HCT116 (cell line): ENCODE measurements at regions not wholly inside any gene's neighbourhood (a gene's known extent, or its start where the extent isn't known, plus 50 kb on each side); places are given as distances from the start of the nearest gene placed in this dataset.

Source experiments
- ATAC-seq: fragments of 200-7000 bp; cut with Tn5 transposase; 2 replicates; pipeline ENCODE4 v1.9.1; 2020; ENCODE audit warnings: mild to moderate bottlenecking, moderate library complexity
- BruUV-seq: library from RNA; stranded (reverse); fragments of 400-500 nt; replicated peaks from 2 replicates; lab custom pipeline; 2021; lab: Mats Ljungman, UMichigan
- CTCF ChIA-PET: fragments of 300-600 bp; sonication (Branson Sonifier 250); formaldehyde crosslinking; loops from one replicate; lab custom pipeline; 2021; ENCODE audit warnings: antibody characterized with exemption; lab: Charles Lee
- POLR2A ChIA-PET: fragments of 300-600, 350-600 bp; sonication (Branson Sonifier 250); formaldehyde crosslinking; loops from one replicate; lab custom pipeline; 2021; ENCODE audit warnings: antibody characterized with exemption; lab: Charles Lee
- RAD21 ChIA-PET, 2 experiments: fragments of 300-600 bp; sonication (Branson Sonifier 250); formaldehyde crosslinking; loops; one replicate each; lab custom pipeline; 2023; ENCODE audit warnings: low total read pairs in 2 of 2; ENCODE audit not compliant: uncharacterized antibody in 2 of 2, unreplicated experiment in 2 of 2, low non-redundant PET in 1 of 2; lab: Charles Lee
- DNase-seq: peaks from one replicate; pipeline ENCODE4 v3.0.0-alpha.2; 2010; ENCODE audit warnings: low read depth, low spot score
- H2AFZ ChIP-seq: fragments of 200-600 bp; shearing (Covaris generic), sonication (generic); 2 replicates; pipeline ENCODE4 v1.6.1; 2017; ENCODE audit warnings: low read depth, mixed run types, mixed read lengths, antibody characterized with exemption, low read length; ENCODE audit not compliant: poor library complexity, severe bottlenecking
- H3K27ac ChIP-seq: 2 replicates; pipeline ENCODE4 v1.5.1; 2012; ENCODE audit warnings: low read depth, low read length
- H3K27me3 ChIP-seq: fragments of 200-600 bp; sonication (generic); 2 replicates; pipeline ENCODE4 v1.6.1; 2016; ENCODE audit warnings: mixed run types, low read length, mixed read lengths; ENCODE audit not compliant: insufficient read depth
- H3K36me3 ChIP-seq, 2 experiments: fragments of 200-500 bp in 1 of 2; fragments of 200-600 bp in 1 of 2; sonication (Bioruptor generic) in 1 of 2; sonication (generic) in 1 of 2; 2 replicates each; pipeline versions ENCODE4 v1.5.1 to v1.6.1; 2014 to 2016; ENCODE audit warnings: low read length in 2 of 2, inconsistent platforms in 1 of 2, mixed read lengths in 1 of 2, mixed run types in 1 of 2; ENCODE audit not compliant: insufficient read depth in 2 of 2, control insufficient read depth in 1 of 2
- H3K4me1 ChIP-seq, 2 experiments: fragments of 200-600 bp in 1 of 2; sonication (generic) in 1 of 2; 2 replicates each; pipeline versions ENCODE4 v1.5.1 to v1.6.1; 2012 to 2017; ENCODE audit warnings: low read length in 2 of 2, inconsistent platforms in 1 of 2, mild to moderate bottlenecking in 1 of 2, mixed read lengths in 1 of 2, mixed run types in 1 of 2, moderate library complexity in 1 of 2; ENCODE audit not compliant: insufficient read depth in 2 of 2, control insufficient read depth in 1 of 2
- H3K4me2 ChIP-seq: fragments of 200-600 bp; sonication (generic); 2 replicates; pipeline ENCODE4 v1.6.1; 2017; ENCODE audit warnings: mixed run types, low read length, mixed read lengths
- H3K4me3 ChIP-seq, 2 experiments: fragments of 200-600 bp in 1 of 2; sonication (generic) in 1 of 2; replicated peaks in 1 of 2; 2 replicates each; pipeline ENCODE4 v1.5.1; 2011 to 2016; ENCODE audit warnings: low read length in 2 of 2, control low read depth in 1 of 2, low read depth in 1 of 2, mild to moderate bottlenecking in 1 of 2, mixed read lengths in 1 of 2, mixed run types in 1 of 2
- H3K79me2 ChIP-seq: fragments of 200-600 bp; sonication (generic); 2 replicates; pipeline ENCODE4 v1.6.1; 2017; ENCODE audit warnings: mild to moderate bottlenecking, mixed run types, low read length, moderate library complexity, mixed read lengths; ENCODE audit not compliant: insufficient read depth
- H3K9ac ChIP-seq: fragments of 200-600 bp; sonication (generic); 2 replicates; pipeline ENCODE4 v1.6.1; 2016; ENCODE audit warnings: low read length, mixed read lengths
- H3K9me2 ChIP-seq: fragments of 200-600 bp; sonication (generic), shearing (Covaris generic); 2 replicates; pipeline ENCODE4 v1.6.1; 2017; ENCODE audit warnings: mixed run types, mild to moderate bottlenecking, moderate library complexity; ENCODE audit not compliant: insufficient read depth
- H3K9me3 ChIP-seq, 2 experiments: fragments of 200-500 bp in 1 of 2; fragments of 200-600 bp in 1 of 2; sonication (Bioruptor generic) in 1 of 2; sonication (generic) in 1 of 2; 2 replicates each; pipeline ENCODE4 v1.6.1; 2014 to 2017; ENCODE audit warnings: low read length in 2 of 2, mixed read lengths in 2 of 2, inconsistent platforms in 1 of 2, low read depth in 1 of 2, mild to moderate bottlenecking in 1 of 2, mixed run types in 1 of 2, moderate library complexity in 1 of 2; ENCODE audit not compliant: control insufficient read depth in 1 of 2, insufficient read depth in 1 of 2
- H4K20me1 ChIP-seq: fragments of 200-600 bp; sonication (generic), shearing (Covaris generic); 2 replicates; pipeline ENCODE4 v1.6.1; 2017; ENCODE audit warnings: mixed run types, mild to moderate bottlenecking, moderate library complexity; ENCODE audit not compliant: insufficient read depth
- CBX3 ChIP-seq: IDR thresholded peaks from 2 replicates; pipeline ENCODE4 v1.6.1; 2012; ENCODE audit warnings: low read depth
- CEBPB ChIP-seq: IDR thresholded peaks from 2 replicates; pipeline ENCODE4 v1.6.1; 2012; ENCODE audit warnings: low read depth
- EGR1 ChIP-seq: IDR thresholded peaks from 2 replicates; pipeline ENCODE4 v1.6.1; 2012; ENCODE audit warnings: low read depth
- ELF1 ChIP-seq: IDR thresholded peaks from 2 replicates; pipeline ENCODE4 v1.6.1; 2012; ENCODE audit warnings: low read depth, borderline replicate concordance
- EZH2 ChIP-seq: fragments of 200-600 bp; sonication (generic); IDR thresholded peaks from 2 replicates; pipeline ENCODE4 v1.6.1; 2017; ENCODE audit warnings: antibody characterized with exemption, mixed run types
- EZH2phosphoT487 ChIP-seq: fragments of 200-600 bp; IDR thresholded peaks from 2 replicates; pipeline ENCODE4 v1.6.1; 2018; ENCODE audit warnings: antibody characterized with exemption, borderline replicate concordance
- FOSL1 ChIP-seq: IDR thresholded peaks from 2 replicates; pipeline ENCODE4 v1.6.1; 2012; ENCODE audit warnings: low read depth
- POLR2A ChIP-seq: IDR thresholded peaks from 2 replicates; pipeline ENCODE4 v1.7.0; 2011; ENCODE audit warnings: borderline replicate concordance; ENCODE audit not compliant: insufficient read depth, insufficient read length; ENCODE audit errors: extremely low read depth
- POLR2AphosphoS5 ChIP-seq: IDR thresholded peaks from 2 replicates; pipeline ENCODE4 v1.6.1; 2011; ENCODE audit warnings: mild to moderate bottlenecking, low read depth, low read length, moderate library complexity
- SIN3A ChIP-seq: IDR thresholded peaks from 2 replicates; pipeline ENCODE4 v1.6.1; 2012; ENCODE audit warnings: low read depth
- SRF ChIP-seq: IDR thresholded peaks from 2 replicates; pipeline ENCODE4 v1.6.1; 2012; ENCODE audit warnings: low read depth
- TCF7L2 ChIP-seq: IDR thresholded peaks from 2 replicates; pipeline ENCODE4 v1.7.0; 2011; ENCODE audit warnings: borderline replicate concordance, inconsistent platforms; ENCODE audit not compliant: insufficient read depth, insufficient read length; ENCODE audit errors: extremely low read depth
- YY1 ChIP-seq: IDR thresholded peaks from 2 replicates; pipeline ENCODE4 v1.6.1; 2011; ENCODE audit warnings: low read length, low read depth, moderate library complexity, mild to moderate bottlenecking; ENCODE audit not compliant: insufficient replicate concordance; ENCODE audit errors: extremely low read depth
- ZBTB33 ChIP-seq: IDR thresholded peaks from 2 replicates; pipeline ENCODE4 v1.6.1; 2011; ENCODE audit warnings: mild to moderate bottlenecking, low read length, moderate library complexity; ENCODE audit not compliant: insufficient replicate concordance; ENCODE audit errors: extremely low read depth
- ZNF274 ChIP-seq: fragments of 200-500 bp; sonication (Bioruptor generic); IDR thresholded peaks from 2 replicates; pipeline ENCODE4 v1.6.1; 2014; ENCODE audit warnings: mild to moderate bottlenecking, low read depth, low read length, inconsistent platforms
- intact Hi-C: fragments of 100-400 bp; cut with micrococcal nuclease; formaldehyde crosslinking; loops from 2 replicates; pipeline ENCODE4 v1.10.0; 2022
- TF ChIP-seq, protein P1 (sequence below): IDR thresholded peaks from 2 replicates; pipeline ENCODE4 v1.6.1; 2012
- TF ChIP-seq, protein P2 (sequence below), 3 experiments: fragments of 200-600 bp in 1 of 3; sonication (generic) in 1 of 3; IDR thresholded peaks in 2 of 3; conservative IDR thresholded peaks in 1 of 3; 2 replicates each; pipeline ENCODE4 v1.5.1; 2012 to 2017; ENCODE audit warnings: low read depth in 2 of 3, low read length in 2 of 3, antibody characterized with exemption in 1 of 3, borderline replicate concordance in 1 of 3, control low read depth in 1 of 3, mild to moderate bottlenecking in 1 of 3, mixed read lengths in 1 of 3, mixed run types in 1 of 3, moderate library complexity in 1 of 3; ENCODE audit not compliant: insufficient read depth in 1 of 3
- TF ChIP-seq, protein P3 (sequence below): IDR thresholded peaks from 2 replicates; pipeline ENCODE4 v1.6.1; 2012; ENCODE audit warnings: low read depth

- H3K79me2 ChIP-seq, result no peaks in the 10 kb centered on the region
- no peaks in the 10 kb centered on the region for H3K9me3 ChIP-seq
- no peaks in the 10 kb centered on the region for H3K9me2 ChIP-seq
- no peaks in the 10 kb centered on the region for H3K36me3 ChIP-seq
- intact Hi-C loops, result no loop called here
- no peak overlapping the region for H3K4me3 ChIP-seq
- no peak for DNase-seq
- H3K4me1 ChIP-seq, result no peaks in the 10 kb centered on the region
- H2AFZ ChIP-seq, result no peak overlapping the region
- BruUV-seq, result no TSS peak
- no peak for ATAC-seq
- RAD21 ChIA-PET, result no interaction called here
- CTCF ChIA-PET, result no interaction called here
- POLR2A ChIA-PET, result no interaction called here
- H3K4me2 ChIP-seq, result no peak overlapping the region
- H3K9ac ChIP-seq, result no peak overlapping the region
- TF ChIP-seq, protein P1, sequence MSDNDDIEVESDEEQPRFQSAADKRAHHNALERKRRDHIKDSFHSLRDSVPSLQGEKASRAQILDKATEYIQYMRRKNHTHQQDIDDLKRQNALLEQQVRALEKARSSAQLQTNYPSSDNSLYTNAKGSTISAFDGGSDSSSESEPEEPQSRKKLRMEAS, result no peak
- no peak for TF ChIP-seq ZBTB33
- TF ChIP-seq, protein P2, sequence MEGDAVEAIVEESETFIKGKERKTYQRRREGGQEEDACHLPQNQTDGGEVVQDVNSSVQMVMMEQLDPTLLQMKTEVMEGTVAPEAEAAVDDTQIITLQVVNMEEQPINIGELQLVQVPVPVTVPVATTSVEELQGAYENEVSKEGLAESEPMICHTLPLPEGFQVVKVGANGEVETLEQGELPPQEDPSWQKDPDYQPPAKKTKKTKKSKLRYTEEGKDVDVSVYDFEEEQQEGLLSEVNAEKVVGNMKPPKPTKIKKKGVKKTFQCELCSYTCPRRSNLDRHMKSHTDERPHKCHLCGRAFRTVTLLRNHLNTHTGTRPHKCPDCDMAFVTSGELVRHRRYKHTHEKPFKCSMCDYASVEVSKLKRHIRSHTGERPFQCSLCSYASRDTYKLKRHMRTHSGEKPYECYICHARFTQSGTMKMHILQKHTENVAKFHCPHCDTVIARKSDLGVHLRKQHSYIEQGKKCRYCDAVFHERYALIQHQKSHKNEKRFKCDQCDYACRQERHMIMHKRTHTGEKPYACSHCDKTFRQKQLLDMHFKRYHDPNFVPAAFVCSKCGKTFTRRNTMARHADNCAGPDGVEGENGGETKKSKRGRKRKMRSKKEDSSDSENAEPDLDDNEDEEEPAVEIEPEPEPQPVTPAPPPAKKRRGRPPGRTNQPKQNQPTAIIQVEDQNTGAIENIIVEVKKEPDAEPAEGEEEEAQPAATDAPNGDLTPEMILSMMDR (IDR thresholded peaks at IDR 0.05 in 2 of 3, conservative IDR thresholded peaks at IDR 0.05 in 1 of 3; ENCODE audit: borderline replicate concordance in 1 of 3, insufficient read depth in 1 of 3, low read depth in 2 of 3, low read length in 2 of 3), result no peak
- TF ChIP-seq EZH2phosphoT487, result no peak
- no peak for TF ChIP-seq EGR1
- no peak for TF ChIP-seq FOSL1
- no peak for TF ChIP-seq CEBPB
- TF ChIP-seq POLR2A, result no peak
- TF ChIP-seq YY1, result no peak
- TF ChIP-seq ZNF274, result no peak
- TF ChIP-seq, protein P3, sequence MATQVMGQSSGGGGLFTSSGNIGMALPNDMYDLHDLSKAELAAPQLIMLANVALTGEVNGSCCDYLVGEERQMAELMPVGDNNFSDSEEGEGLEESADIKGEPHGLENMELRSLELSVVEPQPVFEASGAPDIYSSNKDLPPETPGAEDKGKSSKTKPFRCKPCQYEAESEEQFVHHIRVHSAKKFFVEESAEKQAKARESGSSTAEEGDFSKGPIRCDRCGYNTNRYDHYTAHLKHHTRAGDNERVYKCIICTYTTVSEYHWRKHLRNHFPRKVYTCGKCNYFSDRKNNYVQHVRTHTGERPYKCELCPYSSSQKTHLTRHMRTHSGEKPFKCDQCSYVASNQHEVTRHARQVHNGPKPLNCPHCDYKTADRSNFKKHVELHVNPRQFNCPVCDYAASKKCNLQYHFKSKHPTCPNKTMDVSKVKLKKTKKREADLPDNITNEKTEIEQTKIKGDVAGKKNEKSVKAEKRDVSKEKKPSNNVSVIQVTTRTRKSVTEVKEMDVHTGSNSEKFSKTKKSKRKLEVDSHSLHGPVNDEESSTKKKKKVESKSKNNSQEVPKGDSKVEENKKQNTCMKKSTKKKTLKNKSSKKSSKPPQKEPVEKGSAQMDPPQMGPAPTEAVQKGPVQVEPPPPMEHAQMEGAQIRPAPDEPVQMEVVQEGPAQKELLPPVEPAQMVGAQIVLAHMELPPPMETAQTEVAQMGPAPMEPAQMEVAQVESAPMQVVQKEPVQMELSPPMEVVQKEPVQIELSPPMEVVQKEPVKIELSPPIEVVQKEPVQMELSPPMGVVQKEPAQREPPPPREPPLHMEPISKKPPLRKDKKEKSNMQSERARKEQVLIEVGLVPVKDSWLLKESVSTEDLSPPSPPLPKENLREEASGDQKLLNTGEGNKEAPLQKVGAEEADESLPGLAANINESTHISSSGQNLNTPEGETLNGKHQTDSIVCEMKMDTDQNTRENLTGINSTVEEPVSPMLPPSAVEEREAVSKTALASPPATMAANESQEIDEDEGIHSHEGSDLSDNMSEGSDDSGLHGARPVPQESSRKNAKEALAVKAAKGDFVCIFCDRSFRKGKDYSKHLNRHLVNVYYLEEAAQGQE, result no peak
- TF ChIP-seq SRF, result no peak
- no peak for TF ChIP-seq TCF7L2
- TF ChIP-seq CBX3, result no peak
- no peak for TF ChIP-seq EZH2
- TF ChIP-seq SIN3A, result no peak
- no peak for TF ChIP-seq ELF1
- TF ChIP-seq POLR2AphosphoS5, result no peak
- H3K27ac ChIP-seq, result no peak overlapping the region
- no peaks in the 10 kb centered on the region for H4K20me1 ChIP-seq
- H3K27me3 ChIP-seq, result peaks cover 51% of the 10 kb centered on the region
Observed at GRCh38 chr16:47880653-47881052, 275.1 kb downstream of the ABCC12 start.
